OCI-LY1 (cell line): ENCODE measurements at regions not wholly inside any gene's neighbourhood (a gene's known extent, or its start where the extent isn't known, plus 50 kb on each side); places are given as distances from the start of the nearest gene placed in this dataset.

ENCODE experiments used
- EZH2 ChIP-seq: fragments of 200-600 bp; sonication (generic), shearing (Covaris generic); IDR thresholded peaks from 2 replicates; pipeline ENCODE4 v1.8.0; 2017; ENCODE audit warnings: borderline replicate concordance, mixed run types, mild to moderate bottlenecking, antibody characterized with exemption, low read length, moderate library complexity, mixed read lengths
- TF ChIP-seq, protein P1 (sequence below): fragments of 200-600 bp; sonication (generic), shearing (Covaris generic); IDR thresholded peaks from 2 replicates; pipeline ENCODE4 v1.5.1; 2017; ENCODE audit warnings: mild to moderate bottlenecking, antibody characterized with exemption, low read length, moderate library complexity, mixed read lengths

- TF ChIP-seq, protein P1, sequence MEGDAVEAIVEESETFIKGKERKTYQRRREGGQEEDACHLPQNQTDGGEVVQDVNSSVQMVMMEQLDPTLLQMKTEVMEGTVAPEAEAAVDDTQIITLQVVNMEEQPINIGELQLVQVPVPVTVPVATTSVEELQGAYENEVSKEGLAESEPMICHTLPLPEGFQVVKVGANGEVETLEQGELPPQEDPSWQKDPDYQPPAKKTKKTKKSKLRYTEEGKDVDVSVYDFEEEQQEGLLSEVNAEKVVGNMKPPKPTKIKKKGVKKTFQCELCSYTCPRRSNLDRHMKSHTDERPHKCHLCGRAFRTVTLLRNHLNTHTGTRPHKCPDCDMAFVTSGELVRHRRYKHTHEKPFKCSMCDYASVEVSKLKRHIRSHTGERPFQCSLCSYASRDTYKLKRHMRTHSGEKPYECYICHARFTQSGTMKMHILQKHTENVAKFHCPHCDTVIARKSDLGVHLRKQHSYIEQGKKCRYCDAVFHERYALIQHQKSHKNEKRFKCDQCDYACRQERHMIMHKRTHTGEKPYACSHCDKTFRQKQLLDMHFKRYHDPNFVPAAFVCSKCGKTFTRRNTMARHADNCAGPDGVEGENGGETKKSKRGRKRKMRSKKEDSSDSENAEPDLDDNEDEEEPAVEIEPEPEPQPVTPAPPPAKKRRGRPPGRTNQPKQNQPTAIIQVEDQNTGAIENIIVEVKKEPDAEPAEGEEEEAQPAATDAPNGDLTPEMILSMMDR: no peak
- TF ChIP-seq EZH2: no peak
Measured at GRCh38 chr4:116953947-116954346, 131.4 kb downstream of the TRAM1L1 start.
